Suprapubic skin (tissue), 4 donors: ENCODE measurements at regions not wholly inside any gene's neighbourhood (a gene's known extent, or its start where the extent isn't known, plus 50 kb on each side); places are given as distances from the start of the nearest gene placed in this dataset.

Experiments
- EP300 ChIP-seq: sonication (generic); formaldehyde crosslinking; IDR thresholded peaks from one replicate; pipeline ENCODE4 v1.6.1; 2017; ENCODE audit warnings: antibody characterized with exemption
- POLR2AphosphoS5 ChIP-seq, 3 donors: sonication (generic); formaldehyde crosslinking; IDR thresholded peaks; one replicate each; pipeline ENCODE4 v1.6.1; 2017; ENCODE audit warnings: antibody characterized with exemption in 3 of 3
- TF ChIP-seq, protein P1 (sequence below), 2 donors: fragments of 200-600 bp in 1 of 2; fragments of 450-650 bp in 1 of 2; sonication (generic) in 1 of 2; IDR thresholded peaks; one replicate each; pipeline ENCODE4 v1.5.1; 2016 to 2019; ENCODE audit warnings: antibody characterized with exemption in 2 of 2, mild to moderate bottlenecking in 1 of 2, moderate library complexity in 1 of 2

DNA sequence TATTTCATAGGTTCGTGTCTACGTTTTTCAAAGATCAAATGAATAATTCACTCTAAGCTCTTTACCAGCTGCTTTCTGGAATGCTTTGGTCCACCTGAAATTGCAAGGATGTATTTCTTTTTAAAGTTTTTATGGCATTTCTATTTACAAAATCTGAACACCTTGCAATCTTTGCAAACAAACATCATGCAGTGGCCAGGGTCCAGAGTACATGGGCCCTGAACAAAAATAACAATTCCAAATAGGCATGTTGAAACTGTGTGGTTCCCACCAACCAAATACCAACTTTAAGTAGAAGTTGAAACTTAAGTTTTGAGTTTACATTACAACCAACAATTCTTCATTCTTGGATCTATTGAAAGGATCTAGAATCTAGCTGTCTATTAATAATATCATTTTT lies 180.1 kb upstream of the FTMT start:
- no peak for TF ChIP-seq POLR2AphosphoS5 (IDR thresholded peaks at IDR 0.05)
- TF ChIP-seq, protein P1, sequence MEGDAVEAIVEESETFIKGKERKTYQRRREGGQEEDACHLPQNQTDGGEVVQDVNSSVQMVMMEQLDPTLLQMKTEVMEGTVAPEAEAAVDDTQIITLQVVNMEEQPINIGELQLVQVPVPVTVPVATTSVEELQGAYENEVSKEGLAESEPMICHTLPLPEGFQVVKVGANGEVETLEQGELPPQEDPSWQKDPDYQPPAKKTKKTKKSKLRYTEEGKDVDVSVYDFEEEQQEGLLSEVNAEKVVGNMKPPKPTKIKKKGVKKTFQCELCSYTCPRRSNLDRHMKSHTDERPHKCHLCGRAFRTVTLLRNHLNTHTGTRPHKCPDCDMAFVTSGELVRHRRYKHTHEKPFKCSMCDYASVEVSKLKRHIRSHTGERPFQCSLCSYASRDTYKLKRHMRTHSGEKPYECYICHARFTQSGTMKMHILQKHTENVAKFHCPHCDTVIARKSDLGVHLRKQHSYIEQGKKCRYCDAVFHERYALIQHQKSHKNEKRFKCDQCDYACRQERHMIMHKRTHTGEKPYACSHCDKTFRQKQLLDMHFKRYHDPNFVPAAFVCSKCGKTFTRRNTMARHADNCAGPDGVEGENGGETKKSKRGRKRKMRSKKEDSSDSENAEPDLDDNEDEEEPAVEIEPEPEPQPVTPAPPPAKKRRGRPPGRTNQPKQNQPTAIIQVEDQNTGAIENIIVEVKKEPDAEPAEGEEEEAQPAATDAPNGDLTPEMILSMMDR (IDR thresholded peaks at IDR 0.05): no peak
- no peak for TF ChIP-seq EP300
